ENCODE measurements at regions not wholly inside any gene's neighbourhood (a gene's known extent, or its start where the extent isn't known, plus 50 kb on each side); places are given as distances from the start of the nearest gene placed in this dataset.

DNA sequence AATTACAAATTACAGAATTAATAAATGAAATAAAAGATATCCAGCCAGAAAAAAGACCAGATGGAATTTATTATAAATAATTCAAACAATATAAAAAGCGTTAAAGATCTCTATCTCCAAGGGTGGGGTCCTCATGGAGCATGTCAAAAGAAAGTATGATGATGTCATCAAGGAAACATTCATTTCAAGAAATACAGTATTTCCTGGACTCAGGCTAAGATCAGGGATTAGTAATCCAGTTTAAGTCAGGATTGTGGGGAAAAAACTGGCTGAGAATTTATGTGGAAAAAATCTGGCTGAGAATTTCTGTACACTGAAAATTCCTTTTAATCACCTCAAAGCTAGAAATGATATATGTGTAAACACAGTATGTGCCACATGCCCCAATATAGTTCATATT, 1075.3 kb downstream of the XPNPEP1 start:
- TF ChIP-seq YY1 (IDR thresholded peaks at IDR 0.05; ENCODE audit: extremely low read depth, insufficient replicate concordance, low read depth, low read length): no peak
- TF ChIP-seq, protein P1, sequence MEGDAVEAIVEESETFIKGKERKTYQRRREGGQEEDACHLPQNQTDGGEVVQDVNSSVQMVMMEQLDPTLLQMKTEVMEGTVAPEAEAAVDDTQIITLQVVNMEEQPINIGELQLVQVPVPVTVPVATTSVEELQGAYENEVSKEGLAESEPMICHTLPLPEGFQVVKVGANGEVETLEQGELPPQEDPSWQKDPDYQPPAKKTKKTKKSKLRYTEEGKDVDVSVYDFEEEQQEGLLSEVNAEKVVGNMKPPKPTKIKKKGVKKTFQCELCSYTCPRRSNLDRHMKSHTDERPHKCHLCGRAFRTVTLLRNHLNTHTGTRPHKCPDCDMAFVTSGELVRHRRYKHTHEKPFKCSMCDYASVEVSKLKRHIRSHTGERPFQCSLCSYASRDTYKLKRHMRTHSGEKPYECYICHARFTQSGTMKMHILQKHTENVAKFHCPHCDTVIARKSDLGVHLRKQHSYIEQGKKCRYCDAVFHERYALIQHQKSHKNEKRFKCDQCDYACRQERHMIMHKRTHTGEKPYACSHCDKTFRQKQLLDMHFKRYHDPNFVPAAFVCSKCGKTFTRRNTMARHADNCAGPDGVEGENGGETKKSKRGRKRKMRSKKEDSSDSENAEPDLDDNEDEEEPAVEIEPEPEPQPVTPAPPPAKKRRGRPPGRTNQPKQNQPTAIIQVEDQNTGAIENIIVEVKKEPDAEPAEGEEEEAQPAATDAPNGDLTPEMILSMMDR (IDR thresholded peaks at IDR 0.05 in 2 of 3, conservative IDR thresholded peaks at IDR 0.05 in 1 of 3; ENCODE audit: borderline replicate concordance in 1 of 3, insufficient read depth in 1 of 3, low read depth in 2 of 3, low read length in 2 of 3): no peak
- no peak for TF ChIP-seq POLR2A (IDR thresholded peaks at IDR 0.05; ENCODE audit: borderline replicate concordance, extremely low read depth, insufficient read depth, insufficient read length)
- TF ChIP-seq EZH2phosphoT487 (IDR thresholded peaks at IDR 0.05; ENCODE audit: borderline replicate concordance): no peak
- TF ChIP-seq, protein P2, sequence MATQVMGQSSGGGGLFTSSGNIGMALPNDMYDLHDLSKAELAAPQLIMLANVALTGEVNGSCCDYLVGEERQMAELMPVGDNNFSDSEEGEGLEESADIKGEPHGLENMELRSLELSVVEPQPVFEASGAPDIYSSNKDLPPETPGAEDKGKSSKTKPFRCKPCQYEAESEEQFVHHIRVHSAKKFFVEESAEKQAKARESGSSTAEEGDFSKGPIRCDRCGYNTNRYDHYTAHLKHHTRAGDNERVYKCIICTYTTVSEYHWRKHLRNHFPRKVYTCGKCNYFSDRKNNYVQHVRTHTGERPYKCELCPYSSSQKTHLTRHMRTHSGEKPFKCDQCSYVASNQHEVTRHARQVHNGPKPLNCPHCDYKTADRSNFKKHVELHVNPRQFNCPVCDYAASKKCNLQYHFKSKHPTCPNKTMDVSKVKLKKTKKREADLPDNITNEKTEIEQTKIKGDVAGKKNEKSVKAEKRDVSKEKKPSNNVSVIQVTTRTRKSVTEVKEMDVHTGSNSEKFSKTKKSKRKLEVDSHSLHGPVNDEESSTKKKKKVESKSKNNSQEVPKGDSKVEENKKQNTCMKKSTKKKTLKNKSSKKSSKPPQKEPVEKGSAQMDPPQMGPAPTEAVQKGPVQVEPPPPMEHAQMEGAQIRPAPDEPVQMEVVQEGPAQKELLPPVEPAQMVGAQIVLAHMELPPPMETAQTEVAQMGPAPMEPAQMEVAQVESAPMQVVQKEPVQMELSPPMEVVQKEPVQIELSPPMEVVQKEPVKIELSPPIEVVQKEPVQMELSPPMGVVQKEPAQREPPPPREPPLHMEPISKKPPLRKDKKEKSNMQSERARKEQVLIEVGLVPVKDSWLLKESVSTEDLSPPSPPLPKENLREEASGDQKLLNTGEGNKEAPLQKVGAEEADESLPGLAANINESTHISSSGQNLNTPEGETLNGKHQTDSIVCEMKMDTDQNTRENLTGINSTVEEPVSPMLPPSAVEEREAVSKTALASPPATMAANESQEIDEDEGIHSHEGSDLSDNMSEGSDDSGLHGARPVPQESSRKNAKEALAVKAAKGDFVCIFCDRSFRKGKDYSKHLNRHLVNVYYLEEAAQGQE (IDR thresholded peaks at IDR 0.05; ENCODE audit: low read depth): no peak
- TF ChIP-seq EZH2 (IDR thresholded peaks at IDR 0.05): no peak
- no peak for TF ChIP-seq SP1 (IDR thresholded peaks at IDR 0.05; ENCODE audit: low read depth)
- TF ChIP-seq SIN3A (IDR thresholded peaks at IDR 0.05; ENCODE audit: low read depth): no peak
- TF ChIP-seq, protein P3, sequence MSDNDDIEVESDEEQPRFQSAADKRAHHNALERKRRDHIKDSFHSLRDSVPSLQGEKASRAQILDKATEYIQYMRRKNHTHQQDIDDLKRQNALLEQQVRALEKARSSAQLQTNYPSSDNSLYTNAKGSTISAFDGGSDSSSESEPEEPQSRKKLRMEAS (IDR thresholded peaks at IDR 0.05): no peak

Measured in HCT116 (cell line).